SIG-M5 (cell line): ENCODE measurements at regions not wholly inside any gene's neighbourhood (a gene's known extent, or its start where the extent isn't known, plus 50 kb on each side); places are given as distances from the start of the nearest gene placed in this dataset.
"Not testable (repeated sequence)": the region's sequence is repeated elsewhere in the genome, so short reads cannot be mapped to it uniquely, and the experiment has no call there.

Experiments used
- DNase-seq: peaks from one replicate; lab custom pipeline; 2025; lab: John Stamatoyannopoulos, UW

DNA sequence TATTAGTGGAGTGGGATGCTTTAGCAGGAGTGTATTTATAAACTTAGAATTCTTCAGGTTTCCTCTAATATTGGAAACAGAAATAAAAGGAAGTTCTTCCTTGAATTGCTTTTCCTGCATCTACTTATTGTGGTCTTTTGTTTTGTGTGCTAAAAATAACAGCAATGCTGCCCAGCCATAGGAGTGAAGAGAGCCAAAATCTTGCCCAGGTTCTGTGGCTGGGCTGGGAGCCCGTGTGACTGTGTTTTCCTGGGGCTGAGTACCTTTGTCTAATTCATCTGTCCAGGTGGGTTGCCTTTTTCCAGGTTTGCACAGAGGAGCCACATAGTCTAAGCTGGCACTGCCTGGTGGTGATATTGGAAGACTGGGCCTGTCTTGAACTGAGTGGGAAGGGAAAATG is 179.7 kb upstream of the ADAMTSL1 start:
- DNase-seq, result no peak

GRCh38 chr9:18296702-18297055 is 177.3 kb upstream of the ADAMTSL1 start:
- no peak for DNase-seq

GRCh38 chr9:18297056-18297841 is 176.7 kb upstream of the ADAMTSL1 start:
- no peak for DNase-seq

GRCh38 chr9:18299449-18299848 is 174.5 kb upstream of the ADAMTSL1 start:
- no peak for DNase-seq

DNA sequence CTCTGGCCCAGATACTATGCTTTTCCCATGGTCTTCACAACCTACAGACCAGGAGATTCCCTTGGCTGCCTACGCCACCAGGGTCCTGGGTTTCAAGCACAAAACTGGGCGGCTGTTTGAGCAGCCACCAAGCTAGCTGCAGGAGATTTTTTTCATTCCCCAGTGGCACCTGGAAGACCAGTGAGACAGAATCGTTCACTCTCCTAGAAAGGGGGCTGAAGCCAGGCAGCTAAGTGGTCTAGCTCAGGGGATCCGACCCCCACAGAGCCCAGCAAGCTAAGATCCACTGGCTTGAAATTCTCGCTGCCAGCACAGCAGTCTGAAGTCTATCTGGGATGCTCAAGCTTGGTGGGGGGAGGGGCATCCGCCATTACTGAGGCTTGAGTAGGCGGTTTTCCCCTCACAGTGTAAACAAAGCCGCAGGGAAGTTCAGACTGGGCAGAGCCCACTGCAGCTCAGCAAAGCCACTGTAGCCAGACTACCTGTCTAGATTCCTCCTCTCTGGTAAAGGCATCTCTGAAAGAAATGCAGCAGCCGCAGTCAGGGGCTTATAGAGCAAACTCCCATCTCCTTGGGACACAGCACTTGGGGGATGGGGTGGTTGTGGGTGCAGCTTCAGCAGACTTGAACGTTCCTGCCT is 168.7 kb upstream of the ADAMTSL1 start:
- not testable (repeated sequence) for DNase-seq

DNA sequence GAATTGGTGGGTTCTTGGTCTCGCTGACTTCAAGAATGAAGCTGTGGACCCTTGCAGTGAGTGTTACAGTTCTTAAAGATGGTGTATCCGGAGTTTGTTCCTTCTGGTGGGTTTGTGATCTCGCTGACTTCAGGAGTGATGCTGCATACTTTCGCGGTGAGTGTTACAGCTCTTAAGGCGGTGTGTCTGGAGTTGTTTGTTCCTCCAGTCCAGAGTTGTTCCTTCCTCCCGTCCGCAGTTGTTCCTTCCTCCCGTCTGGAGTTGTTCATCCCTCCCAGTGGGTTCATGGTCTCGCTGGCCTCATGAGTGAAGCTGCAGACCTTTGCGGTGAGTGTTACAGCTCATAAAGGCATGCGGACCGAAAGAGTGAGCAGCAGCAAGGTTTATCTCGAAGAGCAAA is 159.6 kb upstream of the ADAMTSL1 start:
- no peak for DNase-seq

GRCh38 chr9:18317896-18318295 is 156.1 kb upstream of the ADAMTSL1 start:
- no peak for DNase-seq

GRCh38 chr9:18319918-18320445 is 154.0 kb upstream of the ADAMTSL1 start:
- no peak for DNase-seq

GRCh38 chr9:18324928-18325745 is 148.8 kb upstream of the ADAMTSL1 start:
- DNase-seq, result no peak

DNA sequence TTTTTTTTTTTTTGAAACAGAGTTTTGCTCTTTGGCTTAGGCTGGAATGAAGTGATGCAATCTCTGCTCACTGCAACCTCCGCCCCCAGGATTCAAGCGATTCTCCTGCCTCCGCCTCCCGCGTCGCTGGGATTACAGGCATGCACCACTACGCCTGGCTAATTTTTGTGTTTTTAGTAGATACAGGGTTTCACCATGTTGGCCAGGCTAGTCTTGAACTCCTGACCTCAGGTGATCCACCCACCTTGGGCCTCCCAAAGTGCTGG is 148.3 kb upstream of the ADAMTSL1 start:
- not testable (repeated sequence) for DNase-seq

DNA sequence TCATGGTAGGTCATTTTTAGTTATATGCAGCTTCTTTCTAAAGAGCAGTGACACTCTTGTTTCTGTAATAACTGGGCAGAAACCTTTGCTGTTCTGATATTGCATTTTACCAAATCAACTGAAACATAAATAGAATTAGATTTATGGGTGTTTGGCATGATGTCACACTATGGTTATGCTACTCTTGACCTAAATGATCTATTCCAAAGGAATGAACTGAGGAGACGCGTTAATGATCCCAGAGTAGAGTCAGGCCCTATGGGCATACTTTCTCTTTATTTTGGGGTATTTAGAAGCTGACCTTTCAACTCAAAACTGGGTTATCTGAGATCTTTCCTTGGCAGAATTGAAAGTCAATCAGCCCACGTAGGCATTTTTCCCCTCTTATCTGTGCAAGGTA is 146.8 kb upstream of the ADAMTSL1 start:
- DNase-seq, result no peak

DNA sequence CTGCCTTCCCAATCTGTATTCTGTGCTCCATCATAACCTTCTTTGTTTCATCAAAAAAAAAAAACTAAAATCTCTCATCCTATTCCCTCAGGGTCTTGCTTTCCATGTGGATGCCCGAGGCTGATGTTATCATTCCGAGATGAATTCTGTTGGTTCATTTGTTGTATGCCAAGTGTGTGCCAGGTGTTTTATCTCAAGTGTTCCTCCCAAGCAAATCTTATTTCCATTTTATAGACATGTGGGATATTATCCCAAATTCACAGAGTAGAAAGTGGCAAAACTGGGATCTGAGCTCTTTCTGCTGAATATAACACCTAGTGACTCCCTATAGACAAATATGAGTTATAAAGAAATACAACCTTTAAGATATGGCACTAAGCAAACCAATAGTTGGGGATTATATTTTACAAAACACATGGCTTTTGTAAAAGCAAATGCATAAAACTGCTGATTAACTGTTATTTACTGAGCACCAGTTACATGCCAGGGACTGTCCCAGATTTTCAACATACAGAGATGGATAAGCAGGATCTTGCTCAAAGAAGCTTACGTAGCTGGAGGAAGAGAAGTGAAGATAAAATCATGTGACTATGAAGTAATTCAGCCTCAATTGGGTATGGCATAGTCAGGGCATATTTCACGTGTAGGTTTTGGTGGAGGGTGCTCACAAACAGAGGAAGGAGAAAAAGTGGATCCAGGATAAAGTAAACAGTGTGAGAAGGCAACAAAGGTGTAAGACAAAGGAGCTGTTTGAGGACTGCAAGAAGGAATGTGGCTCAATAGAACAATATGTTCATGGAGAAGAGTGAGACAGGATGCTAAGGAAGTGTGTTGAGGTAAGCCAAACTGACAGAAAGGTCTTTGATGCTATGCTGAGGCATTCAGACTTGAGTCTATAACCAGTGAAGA is 143.3 kb upstream of the ADAMTSL1 start:
- no peak for DNase-seq

- no peak for DNase-seq
Observed at GRCh38 chr9:18331310-18331684, 142.7 kb upstream of the ADAMTSL1 start.

DNA sequence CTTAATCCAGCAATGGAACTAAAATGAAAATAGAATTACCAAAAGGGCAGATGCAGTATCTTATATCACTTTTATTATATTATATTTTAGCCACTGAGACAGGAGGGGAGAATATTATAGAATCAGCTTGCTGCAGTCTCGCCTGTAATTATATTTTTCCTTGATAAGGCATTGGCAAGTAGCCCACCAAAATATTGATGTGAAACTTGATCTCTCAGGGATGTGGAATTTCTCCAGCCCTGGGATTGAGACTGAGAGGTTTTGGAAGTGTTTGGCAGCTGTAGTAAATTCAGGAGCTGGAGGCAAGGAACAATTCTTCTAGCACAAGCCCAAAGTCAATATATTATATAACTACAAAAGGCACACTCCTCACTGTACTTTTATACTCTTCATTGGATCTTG is 142.1 kb upstream of the ADAMTSL1 start:
- no peak for DNase-seq

- DNase-seq, result no peak
Observed at GRCh38 chr9:18333157-18333556, 140.8 kb upstream of the ADAMTSL1 start.

- no peak for DNase-seq
Observed at GRCh38 chr9:18335825-18336224, 138.1 kb upstream of the ADAMTSL1 start.

GRCh38 chr9:18338042-18338441 is 135.9 kb upstream of the ADAMTSL1 start:
- no peak for DNase-seq

DNA sequence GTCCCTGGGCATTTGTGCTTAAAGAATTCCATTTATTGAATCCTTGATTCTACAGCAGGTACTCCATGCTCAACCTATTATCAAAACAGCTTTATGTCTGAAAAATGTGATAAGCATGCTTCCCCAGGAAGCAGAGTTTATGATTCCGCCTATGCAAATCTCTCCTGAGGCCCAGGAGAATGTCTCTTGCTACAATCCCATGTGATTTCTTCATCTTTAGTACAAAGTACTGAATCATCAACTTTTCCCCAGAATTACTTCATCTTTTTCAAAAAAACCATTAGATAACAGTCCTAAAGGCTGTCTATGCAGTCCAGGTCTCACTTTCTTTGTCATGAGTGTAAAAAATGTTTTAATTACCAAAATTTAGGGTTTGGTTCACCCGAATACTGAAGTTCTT is 130.2 kb upstream of the ADAMTSL1 start:
- no peak for DNase-seq

- DNase-seq, result no peak
Observed at GRCh38 chr9:18346745-18347144, 127.2 kb upstream of the ADAMTSL1 start.

GRCh38 chr9:18347386-18348082 is 126.4 kb upstream of the ADAMTSL1 start:
- no peak for DNase-seq

GRCh38 chr9:18348083-18348475 is 125.9 kb upstream of the ADAMTSL1 start:
- no peak for DNase-seq
